GM12873 (cell line): ENCODE measurements at regions not wholly inside any gene's neighbourhood (a gene's known extent, or its start where the extent isn't known, plus 50 kb on each side); places are given as distances from the start of the nearest gene placed in this dataset.

Experiments
- CTCF ChIP-seq: IDR thresholded peaks from 2 replicates; pipeline ENCODE4 v1.5.1; 2012; ENCODE audit warnings: low read depth, mild to moderate bottlenecking, moderate library complexity, low read length, control low read depth; ENCODE audit not compliant: insufficient read depth; ENCODE audit errors: missing control alignments

- TF ChIP-seq CTCF = no peak
Observed at GRCh38 chr7:22645418-22646181, 81.4 kb upstream of the IL6 start.

GRCh38 chr7:22642454-22642853, 84.5 kb upstream of the IL6 start:
- TF ChIP-seq CTCF = no peak

- no peak for TF ChIP-seq CTCF
Observed at GRCh38 chr7:22640269-22640668, 86.7 kb upstream of the IL6 start.

DNA sequence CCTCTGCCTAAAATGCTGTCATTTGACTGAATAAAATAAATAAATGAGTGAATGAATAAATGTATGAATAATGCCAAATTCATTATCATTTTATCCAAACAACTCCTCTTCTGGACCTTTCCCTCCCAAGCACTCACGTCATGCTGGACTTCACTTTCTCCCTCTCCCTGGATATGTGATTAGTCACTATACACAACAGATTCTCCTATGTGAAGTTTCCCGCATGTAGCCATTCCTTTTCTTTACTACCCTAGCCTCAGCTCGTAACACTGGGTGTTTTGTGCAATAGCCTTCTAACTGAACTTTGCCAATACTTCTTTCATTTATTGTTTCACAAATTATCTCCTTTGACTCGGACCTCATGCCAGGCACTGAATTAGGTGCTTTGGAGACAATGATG, 87.6 kb upstream of the IL6 start:
- no peak for TF ChIP-seq CTCF

DNA sequence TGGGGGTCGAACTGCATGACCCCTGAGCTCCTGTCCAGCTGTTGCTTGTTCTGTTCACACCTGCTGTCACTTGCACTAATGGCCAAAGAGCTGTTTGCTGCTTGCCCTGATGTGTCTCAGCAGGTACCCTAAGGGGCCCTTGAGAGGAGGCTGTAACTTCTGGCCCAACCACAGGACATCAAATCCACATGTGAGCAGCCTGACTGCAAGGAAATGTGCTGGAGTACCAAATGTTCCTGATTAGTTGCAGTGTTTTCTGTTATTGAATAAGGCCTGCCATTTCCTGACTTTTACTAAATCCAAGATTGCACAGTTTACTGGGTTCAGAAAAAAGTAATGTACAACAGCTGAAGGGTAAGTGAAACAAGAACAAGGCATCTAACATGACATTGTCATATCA, 91.7 kb upstream of the IL6 start:
- TF ChIP-seq CTCF = no peak

GRCh38 chr7:22633954-22634474, 93.0 kb upstream of the IL6 start:
- no peak for TF ChIP-seq CTCF

DNA sequence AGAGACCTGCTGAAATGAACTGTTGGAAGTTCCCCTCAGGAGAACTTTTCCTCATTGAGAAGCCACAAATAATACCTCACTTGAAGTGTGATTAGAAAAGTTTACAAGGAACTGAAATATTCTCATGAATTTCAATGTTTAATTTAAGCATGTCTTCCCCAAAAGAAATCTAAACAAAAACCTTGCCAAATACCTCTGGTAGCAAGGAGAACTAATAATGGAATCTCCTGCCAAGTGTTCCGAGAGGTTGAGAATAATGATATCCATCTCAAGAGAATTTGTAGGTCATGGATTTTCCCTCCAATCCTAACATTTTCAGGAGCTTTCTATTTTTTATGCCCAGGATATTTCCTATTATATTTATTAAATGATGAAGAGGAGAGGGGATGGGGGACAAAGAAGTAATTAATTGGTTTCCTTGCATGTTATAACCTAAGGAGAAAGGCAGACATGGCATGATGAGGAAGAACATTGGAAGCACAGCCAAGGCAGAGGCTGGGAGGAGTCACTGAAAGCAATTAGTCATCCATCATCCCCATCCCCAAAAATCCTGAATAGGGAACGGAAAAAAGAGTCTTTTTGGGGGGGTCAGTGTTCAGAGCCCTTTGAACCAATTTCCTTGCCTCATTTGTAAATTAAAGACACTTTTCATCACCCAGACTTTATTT, 93.6 kb upstream of the IL6 start:
- no peak for TF ChIP-seq CTCF
